ENCODE measurements at regions not wholly inside any gene's neighbourhood (a gene's known extent, or its start where the extent isn't known, plus 50 kb on each side); places are given as distances from the start of the nearest gene placed in this dataset.

DNA sequence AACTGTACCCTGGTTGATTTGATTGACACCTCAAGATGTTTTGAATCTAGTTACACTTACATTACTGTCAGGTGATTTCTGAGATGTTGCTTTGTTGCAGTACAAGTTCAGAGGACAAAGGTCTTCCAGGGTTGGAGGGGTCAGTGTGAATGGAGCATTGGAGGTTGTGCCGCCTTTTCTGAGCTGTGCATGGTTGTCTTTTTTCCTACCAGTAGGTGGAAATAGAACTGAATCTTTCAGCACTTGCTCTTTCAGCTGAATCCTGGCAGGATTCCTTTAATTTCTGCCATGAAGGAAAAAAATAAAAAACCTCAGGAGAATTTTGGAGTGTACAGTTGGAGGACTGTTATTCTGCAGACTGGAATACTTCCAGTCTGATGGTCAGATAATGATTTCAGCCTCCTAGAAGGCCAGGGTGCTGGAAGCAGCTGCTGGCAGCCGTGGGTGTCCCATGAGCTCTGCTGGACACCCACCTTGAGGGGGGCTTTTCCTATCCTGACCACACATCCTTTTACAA is 82.7 kb downstream of the PLCE1 start:
- Mint-ChIP-seq H3K4me1 (no peaks in the 10 kb centered on the region), H3K9me3 (no peaks in the 10 kb centered on the region), H3K4me3 (no peak overlapping the region), H3K27me3 (peaks cover 6% of the 10 kb centered on the region), H3K36me3 (ENCODE audit: low read depth) (no peaks in the 10 kb centered on the region), H3K27ac (no peak overlapping the region)
- TF ChIP-seq, protein P1, sequence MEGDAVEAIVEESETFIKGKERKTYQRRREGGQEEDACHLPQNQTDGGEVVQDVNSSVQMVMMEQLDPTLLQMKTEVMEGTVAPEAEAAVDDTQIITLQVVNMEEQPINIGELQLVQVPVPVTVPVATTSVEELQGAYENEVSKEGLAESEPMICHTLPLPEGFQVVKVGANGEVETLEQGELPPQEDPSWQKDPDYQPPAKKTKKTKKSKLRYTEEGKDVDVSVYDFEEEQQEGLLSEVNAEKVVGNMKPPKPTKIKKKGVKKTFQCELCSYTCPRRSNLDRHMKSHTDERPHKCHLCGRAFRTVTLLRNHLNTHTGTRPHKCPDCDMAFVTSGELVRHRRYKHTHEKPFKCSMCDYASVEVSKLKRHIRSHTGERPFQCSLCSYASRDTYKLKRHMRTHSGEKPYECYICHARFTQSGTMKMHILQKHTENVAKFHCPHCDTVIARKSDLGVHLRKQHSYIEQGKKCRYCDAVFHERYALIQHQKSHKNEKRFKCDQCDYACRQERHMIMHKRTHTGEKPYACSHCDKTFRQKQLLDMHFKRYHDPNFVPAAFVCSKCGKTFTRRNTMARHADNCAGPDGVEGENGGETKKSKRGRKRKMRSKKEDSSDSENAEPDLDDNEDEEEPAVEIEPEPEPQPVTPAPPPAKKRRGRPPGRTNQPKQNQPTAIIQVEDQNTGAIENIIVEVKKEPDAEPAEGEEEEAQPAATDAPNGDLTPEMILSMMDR (IDR thresholded peaks at IDR 0.05): no peak
- POLR2A ChIA-PET: no interaction called here
- DNase-seq: no peak
- ATAC-seq (ENCODE audit: low read depth): no peak
- intact Hi-C loops (cut with micrococcal nuclease): no loop called here
- CTCF ChIA-PET: no interaction called here

DNA sequence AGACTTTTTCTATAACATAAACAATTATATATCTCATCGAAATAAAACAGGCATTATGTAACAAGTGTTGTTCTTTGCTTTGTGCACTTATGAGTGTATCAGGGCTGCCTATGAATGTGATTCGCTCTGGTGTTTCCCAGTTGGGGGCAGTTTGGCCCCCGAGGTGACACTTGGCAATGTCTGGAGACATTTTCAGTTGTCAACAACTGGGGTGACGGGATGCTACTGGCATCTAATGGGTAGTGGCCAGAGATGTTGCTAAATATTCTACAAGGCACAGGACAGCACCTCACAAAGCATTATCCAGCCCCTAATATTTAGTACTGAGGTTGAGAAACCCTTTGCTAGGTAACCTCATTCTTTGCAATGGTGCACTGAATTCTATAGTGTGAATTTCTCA is 83.3 kb downstream of the PLCE1 start:
- ATAC-seq (ENCODE audit: low read depth) (no peak), DNase-seq (no peak)
- Mint-ChIP-seq H3K4me3 (no peak overlapping the region), H3K36me3 (ENCODE audit: low read depth) (no peaks in the 10 kb centered on the region), H3K4me1 (no peaks in the 10 kb centered on the region), H3K27me3 (peaks cover 6% of the 10 kb centered on the region), H3K27ac (no peak overlapping the region), H3K9me3 (peaks cover 4% of the 10 kb centered on the region)
- TF ChIP-seq, protein P1 (IDR thresholded peaks at IDR 0.05): no peak
- intact Hi-C loops (cut with micrococcal nuclease): no loop called here
- POLR2A ChIA-PET: no interaction called here
- CTCF ChIA-PET: no interaction called here

DNA sequence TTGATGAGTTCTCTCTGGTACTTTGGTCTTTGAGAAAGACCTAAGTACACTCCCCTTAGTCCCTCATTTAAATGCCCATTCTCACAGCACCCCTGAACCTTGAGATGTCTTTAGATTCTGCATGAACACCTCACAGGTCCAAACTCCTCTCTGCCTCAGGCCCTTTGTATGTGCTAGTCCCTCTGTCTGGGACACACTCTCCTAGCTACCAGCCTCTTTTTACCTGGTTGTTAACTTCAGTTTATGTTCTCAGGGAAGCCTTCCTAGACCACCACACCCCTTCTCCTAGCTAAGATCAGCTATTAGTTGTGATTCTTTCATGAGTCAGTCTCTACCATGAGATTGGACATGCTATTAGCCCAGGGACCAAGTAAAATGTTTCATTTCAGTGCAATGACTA is 86.4 kb downstream of the PLCE1 start:
- intact Hi-C loops (cut with micrococcal nuclease): no loop called here
- H3K36me3 Mint-ChIP-seq (ENCODE audit: low read depth): no peaks in the 10 kb centered on the region
- no peaks in the 10 kb centered on the region for H3K4me1 Mint-ChIP-seq
- TF ChIP-seq, protein P1 (IDR thresholded peaks at IDR 0.05): no peak
- POLR2A ChIA-PET: no interaction called here
- no peak overlapping the region for H3K27ac Mint-ChIP-seq
- CTCF ChIA-PET: interaction anchor here (0.5 kb wide), 1 partner anchor 113 kb away, joined by 4 read pairs; no protein-coding TSS in a partner anchor
- no peak overlapping the region for H3K4me3 Mint-ChIP-seq
- ATAC-seq (ENCODE audit: low read depth): no peak
- peaks cover 4% of the 10 kb centered on the region for H3K9me3 Mint-ChIP-seq
- H3K27me3 Mint-ChIP-seq: no peaks in the 10 kb centered on the region
- no peak for DNase-seq

DNA sequence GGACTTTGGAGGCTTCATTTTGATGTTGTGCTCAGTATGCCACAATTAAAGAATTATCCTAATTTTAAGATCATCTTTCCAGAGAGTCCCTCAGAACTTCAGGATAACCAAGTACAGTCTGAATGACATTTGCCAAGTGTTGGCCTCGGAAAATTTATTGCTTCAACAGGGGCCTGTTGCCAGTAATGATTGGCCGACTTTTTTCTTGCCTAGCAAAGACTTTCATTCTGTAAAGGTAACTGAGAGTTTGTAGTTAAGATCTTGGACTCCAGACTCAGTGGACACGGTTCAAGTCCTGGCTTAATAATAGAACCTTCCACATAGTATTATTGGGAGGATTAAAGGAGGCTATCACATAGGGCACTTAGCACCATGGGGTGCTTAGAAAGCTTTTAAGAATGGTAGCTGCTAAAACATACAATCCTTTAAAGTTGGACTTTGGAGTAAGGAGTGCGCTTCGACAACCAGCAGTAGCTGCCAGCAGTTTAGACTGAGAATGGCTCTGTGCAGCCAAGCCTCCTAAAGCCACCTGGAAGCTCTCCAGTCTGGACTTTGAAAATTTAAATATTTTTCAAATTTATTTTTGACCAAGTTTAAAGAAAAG is 90.0 kb downstream of the PLCE1 start:
- Mint-ChIP-seq H3K36me3 (ENCODE audit: low read depth) (no peaks in the 10 kb centered on the region), H3K9me3 (peaks cover 4% of the 10 kb centered on the region), H3K27me3 (no peaks in the 10 kb centered on the region), H3K4me3 (no peak overlapping the region), H3K4me1 (no peaks in the 10 kb centered on the region), H3K27ac (no peak overlapping the region)
- DNase-seq (no peak), ATAC-seq (ENCODE audit: low read depth) (no peak)
- intact Hi-C loops (cut with micrococcal nuclease): no loop called here
- TF ChIP-seq, protein P1 (IDR thresholded peaks at IDR 0.05): no peak
- CTCF ChIA-PET: no interaction called here
- POLR2A ChIA-PET: no interaction called here

DNA sequence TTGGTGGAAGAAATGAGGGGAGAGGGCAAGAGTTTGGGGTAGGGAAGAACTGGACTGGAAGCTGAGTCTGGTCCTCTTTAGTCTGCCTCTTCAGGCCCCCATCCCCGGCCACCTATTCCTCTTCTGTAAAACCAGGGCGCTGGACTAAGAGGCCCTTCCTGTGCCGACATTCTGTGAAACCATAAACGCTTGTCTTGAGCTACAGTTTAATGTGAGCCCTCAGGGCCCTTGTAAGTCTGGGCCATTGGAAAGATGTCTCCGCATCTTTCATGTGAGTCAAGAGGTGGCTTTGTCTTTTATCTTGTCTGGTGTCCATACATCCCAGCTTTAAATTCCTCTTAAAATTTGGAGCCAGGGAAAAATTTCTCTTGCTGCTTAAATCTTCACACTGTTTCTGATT is 90.6 kb downstream of the PLCE1 start:
- ChIA-PET CTCF (no interaction called here), POLR2A (no interaction called here)
- DNase-seq: no peak
- no peaks in the 10 kb centered on the region for H3K27me3 Mint-ChIP-seq
- no peaks in the 10 kb centered on the region for H3K36me3 Mint-ChIP-seq (ENCODE audit: low read depth)
- TF ChIP-seq, protein P1 (IDR thresholded peaks at IDR 0.05): no peak
- H3K4me3 Mint-ChIP-seq: no peak overlapping the region
- no peak for ATAC-seq (ENCODE audit: low read depth)
- no peak overlapping the region for H3K27ac Mint-ChIP-seq
- no peaks in the 10 kb centered on the region for H3K4me1 Mint-ChIP-seq
- intact Hi-C loops (cut with micrococcal nuclease): no loop called here
- peaks cover 4% of the 10 kb centered on the region for H3K9me3 Mint-ChIP-seq

Data from activated B cell treated with CpG ODN at 0.5 μM for 24 hours (primary cell).